Thyroid gland (tissue), 4 donors: ENCODE measurements at regions not wholly inside any gene's neighbourhood (a gene's known extent, or its start where the extent isn't known, plus 50 kb on each side); places are given as distances from the start of the nearest gene placed in this dataset.

ENCODE experiments used
- CTCF ChIP-seq, 6 experiments: fragments of 200-600 bp in 3 of 6; fragments of 450-650 bp in 3 of 6; sonication (generic) in 3 of 6; IDR thresholded peaks; one replicate each; pipeline ENCODE4 v1.5.1; 2016 to 2019; ENCODE audit warnings: antibody characterized with exemption in 6 of 6, mild to moderate bottlenecking in 2 of 6, inconsistent platforms in 1 of 6, moderate library complexity in 1 of 6
- POLR2A ChIP-seq, 2 donors: fragments of 450-650 bp; IDR thresholded peaks; one replicate each; pipeline ENCODE4 v1.6.1; 2017; ENCODE audit warnings: antibody characterized with exemption in 2 of 2, mild to moderate bottlenecking in 2 of 2, moderate library complexity in 1 of 2

GRCh38 chr5:25669645-25670401, 1025.0 kb upstream of the CDH10 start:
- TF ChIP-seq POLR2A (IDR thresholded peaks at IDR 0.05) (no peak), CTCF (IDR thresholded peaks at IDR 0.05) (no peak)
